T-helper 9 cell (primary cell): ENCODE measurements at regions not wholly inside any gene's neighbourhood (a gene's known extent, or its start where the extent isn't known, plus 50 kb on each side); places are given as distances from the start of the nearest gene placed in this dataset.

Experiments
- DNase-seq: peaks from one replicate; pipeline ENCODE4 v3.0.0-alpha.2; 2020

DNA sequence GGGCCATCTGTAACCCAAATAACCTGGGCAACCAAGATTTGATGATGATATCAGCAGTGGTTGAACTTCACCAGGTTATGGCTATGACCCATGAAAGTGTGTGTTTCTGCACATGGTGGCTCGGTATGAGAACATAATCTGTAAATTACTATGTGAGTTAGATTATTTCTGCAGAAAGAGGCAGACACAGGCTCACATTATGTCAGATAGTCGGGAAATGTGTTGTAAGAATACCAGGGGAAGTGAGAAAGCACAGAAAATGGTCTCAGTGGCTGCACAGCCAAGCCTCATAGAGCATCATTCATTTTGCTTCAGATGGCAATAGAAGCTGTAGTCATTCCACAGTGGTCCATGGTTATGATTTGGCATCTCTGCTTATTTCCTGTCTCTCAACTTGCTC lies 63.0 kb upstream of the RBPJ start:
- DNase-seq = no peak

DNA sequence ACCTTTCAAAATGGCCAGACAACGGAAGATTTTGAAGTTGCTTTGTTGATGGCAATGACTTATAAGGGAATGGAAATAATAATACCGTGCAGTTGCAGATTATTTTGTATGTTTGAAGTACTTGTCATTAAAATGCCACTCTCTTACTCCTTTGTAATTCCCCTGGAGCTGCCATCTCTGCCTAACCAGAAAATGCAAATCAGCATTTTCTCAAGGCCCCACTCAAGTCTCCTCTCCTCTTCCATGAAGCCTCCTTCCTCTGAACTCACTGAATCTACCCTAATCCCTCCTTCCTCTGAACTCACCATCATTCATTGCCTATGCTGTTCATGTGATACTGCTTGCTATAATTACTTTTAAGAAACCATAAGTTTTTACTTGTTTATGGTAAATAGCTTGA lies 60.2 kb upstream of the RBPJ start:
- no peak for DNase-seq

DNA sequence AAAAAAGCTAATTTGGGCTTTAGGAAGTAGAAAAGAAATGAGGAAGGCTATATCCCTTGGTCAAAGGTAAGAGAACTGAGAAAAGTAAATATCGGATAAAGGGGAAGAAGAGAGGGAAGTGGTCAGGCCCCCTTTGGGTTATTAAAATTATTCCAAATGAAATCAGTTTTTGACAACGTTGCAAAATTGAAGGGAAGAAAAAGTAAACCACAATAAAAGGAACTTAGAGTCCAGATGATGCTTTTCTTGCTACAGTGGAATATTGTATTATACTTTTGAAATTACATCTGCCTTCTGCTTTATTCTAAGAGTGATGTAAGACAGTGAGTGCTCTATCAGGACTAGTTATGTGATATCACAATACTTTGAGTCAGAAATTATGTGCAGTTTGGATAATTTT lies 59.4 kb upstream of the RBPJ start:
- no peak for DNase-seq

DNA sequence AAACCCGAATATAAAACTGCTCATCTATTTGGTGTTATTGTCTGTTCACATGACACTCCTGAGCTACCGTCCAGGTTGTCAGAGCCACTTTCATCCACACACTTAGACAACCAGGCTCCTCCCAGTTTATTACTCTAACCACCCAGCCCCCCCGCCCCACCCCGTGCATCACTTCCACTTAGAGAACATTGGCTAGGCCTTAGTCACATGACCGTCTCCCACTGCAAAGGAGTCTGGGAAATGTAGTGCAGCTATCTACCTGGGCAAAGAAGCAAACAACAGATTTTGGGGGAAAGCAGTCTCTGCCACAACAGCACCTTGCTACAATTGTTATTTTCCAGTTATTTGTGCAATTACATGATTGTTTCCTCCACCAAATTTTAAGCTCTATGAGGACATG lies 57.6 kb upstream of the RBPJ start:
- no peak for DNase-seq

DNA sequence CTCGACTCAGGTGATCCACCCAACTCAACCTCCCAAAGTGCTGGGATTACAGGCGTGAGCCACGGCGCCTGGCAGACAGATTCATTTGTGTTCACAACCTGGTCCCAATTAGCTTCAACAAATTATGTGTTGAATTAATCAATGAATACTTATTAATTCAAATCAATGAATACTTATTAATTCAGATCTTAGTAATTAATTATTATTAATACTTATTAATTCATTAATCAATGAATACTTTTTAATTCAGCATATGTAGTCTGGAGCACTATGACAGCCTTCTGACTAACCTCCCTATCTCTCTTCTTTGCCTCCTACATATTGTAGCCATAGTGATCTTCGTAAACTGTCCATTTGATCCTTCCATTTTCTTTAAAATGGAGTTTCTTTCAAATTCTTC lies 56.7 kb upstream of the RBPJ start:
- no peak for DNase-seq

DNA sequence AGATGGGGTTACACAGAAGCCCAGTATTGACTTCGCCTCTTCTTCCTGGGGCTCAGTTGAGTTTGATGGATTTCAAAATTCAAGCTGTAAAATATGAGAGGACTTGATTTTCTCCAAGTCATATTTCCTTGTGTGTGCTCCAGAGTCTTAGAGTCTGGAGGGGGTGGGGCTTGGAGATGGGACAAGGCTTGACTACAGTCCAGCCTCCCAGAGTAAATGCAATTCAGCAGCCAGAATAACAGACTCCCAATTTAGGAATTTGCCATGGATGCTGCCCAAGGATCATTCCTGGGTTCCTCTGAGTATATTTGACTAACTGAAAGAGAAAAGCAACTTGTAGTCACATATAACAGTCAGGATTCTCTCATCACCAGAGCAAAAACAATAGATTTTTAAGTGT lies 53.7 kb upstream of the RBPJ start:
- DNase-seq = no peak

DNA sequence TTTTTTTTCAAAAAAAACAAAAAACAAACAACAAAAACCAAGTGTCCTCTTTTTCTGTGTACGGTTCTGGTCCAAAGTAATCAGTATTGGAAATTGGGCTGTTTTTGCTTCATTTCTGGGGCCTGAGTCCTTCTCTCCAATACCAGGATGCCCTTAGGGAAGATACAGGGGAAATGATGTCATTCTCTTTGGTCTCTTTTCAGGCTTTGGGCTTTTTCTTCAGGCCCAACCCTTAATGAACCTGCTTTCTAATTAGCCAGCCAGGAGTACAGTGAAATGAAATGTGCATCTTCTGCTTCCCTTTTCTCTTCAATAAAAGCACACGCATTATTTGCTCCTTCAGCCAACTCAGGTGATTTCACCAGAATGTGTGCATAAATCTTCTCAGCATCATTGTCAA lies 52.6 kb upstream of the RBPJ start:
- DNase-seq = no peak

DNA sequence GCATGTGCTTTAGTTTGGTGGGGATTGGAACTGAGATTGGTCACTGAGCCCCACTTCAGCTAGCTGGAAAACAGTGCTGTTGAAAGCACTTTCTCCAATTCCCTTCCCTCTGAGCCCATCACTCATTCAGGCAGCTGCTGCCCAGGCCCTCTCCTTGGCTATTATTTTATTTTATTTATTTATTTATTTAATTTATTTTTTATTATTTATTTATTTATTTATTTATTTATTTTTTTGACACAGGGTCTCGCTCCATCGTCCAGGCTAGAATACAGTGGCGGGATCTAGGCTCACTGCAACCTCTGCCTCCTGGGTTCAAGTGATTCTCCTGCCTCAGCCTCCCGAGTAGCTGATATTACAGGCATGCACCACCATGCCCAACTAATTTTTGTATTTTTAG lies 51.8 kb upstream of the RBPJ start:
- no peak for DNase-seq
